Nucleus accumbens (tissue), 56 donors: ENCODE measurements at regions not wholly inside any gene's neighbourhood (a gene's known extent, or its start where the extent isn't known, plus 50 kb on each side); places are given as distances from the start of the nearest gene placed in this dataset.

Experiments
- DNase-seq, 56 donors: peaks; one replicate each; lab custom pipeline; 2025; lab: John Stamatoyannopoulos, UW

DNA sequence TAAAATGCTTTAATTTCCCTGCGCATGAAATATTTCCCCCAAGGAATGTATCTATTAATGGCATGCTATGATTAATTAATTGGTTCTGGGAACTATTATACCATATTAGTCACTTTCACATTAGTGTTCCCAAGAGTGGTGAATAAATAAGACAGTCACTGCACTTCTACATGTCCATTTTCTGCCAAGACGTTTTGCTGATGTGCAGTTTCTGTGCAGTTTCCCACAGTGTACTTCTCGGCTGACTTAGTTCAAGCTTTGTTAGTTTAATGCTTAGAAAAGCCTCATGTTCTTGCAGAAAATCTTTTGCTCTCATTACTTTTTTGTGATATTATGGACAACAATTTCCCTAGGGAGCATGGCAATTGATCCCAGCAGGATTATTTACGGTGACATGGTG, 1014.5 kb downstream of the BRINP3 start:
- no peak for DNase-seq

DNA sequence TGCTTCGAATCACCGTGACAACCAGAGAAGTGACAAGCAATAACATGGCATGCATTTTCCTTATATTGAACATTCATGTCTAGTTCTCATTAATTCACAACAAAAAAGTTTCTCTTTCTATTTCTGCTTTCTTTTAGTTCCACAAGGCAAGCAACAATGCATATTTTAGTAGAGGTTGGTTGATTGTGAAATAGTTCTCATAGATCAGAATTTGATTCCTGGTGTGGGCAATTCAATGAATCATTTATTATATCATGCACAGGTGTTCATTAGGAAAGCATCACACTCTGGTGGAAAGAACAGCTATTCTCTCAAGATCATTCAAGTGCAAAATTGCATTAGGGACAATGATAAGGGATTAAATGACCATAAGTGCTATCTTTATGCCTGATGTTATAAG, 980.9 kb downstream of the BRINP3 start:
- no peak for DNase-seq

DNA sequence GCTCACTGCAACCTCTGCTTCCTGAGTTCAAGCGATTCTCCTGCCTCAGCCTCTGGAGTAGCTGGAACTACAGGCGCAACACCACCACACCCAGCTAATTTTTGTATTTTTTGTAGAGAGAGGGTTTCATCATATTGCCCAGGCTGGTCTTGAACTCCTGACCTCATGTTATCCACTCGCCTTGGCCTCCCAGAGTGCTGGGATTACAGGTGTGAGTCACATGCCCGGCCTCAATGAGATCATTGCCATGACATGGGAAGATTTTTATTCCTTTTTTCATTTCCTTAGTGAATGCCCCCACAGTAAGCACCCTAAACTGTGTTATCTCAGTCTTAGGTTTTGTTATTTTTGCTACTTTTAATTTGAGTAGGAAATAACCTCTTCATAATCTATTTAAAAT, 977.9 kb downstream of the BRINP3 start:
- DNase-seq, result no peak

DNA sequence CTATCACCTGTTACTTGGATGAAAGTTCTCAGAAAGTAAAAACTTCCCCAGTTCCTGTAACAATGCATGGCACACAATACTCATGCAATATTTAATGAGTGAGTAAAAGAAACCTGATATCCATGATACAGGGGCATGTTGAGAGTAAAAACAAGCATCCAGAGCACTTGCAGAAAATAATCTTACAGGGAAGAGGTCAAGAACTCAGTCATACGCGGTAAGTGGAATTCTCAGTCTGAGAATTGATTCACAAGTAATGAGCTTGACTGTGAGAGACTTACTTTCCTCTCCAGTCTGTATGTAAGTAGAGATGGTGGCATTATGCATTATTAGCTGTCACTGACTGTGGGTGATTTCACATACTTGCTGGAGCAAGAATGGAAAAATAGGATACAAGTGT, 976.9 kb downstream of the BRINP3 start:
- DNase-seq, result no peak

DNA sequence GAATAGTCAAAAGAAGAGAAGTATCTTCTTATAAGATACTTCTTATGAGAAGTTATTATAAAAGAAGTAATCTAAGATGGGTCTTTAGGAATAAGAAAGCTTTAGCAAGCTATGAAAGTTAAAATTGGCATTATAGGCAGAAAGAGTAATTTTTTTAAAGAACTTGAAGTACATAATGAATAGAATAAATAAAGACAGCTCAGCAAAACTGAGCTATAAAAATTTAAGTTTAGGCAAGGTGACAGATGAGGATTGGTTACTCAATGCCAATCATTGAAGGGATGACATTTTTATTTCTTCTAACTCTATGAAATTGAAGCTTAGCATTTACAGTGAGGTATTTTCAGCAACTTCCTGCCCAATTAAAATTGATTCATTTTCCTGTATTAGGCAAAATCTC, 966.8 kb downstream of the BRINP3 start:
- no peak for DNase-seq

DNA sequence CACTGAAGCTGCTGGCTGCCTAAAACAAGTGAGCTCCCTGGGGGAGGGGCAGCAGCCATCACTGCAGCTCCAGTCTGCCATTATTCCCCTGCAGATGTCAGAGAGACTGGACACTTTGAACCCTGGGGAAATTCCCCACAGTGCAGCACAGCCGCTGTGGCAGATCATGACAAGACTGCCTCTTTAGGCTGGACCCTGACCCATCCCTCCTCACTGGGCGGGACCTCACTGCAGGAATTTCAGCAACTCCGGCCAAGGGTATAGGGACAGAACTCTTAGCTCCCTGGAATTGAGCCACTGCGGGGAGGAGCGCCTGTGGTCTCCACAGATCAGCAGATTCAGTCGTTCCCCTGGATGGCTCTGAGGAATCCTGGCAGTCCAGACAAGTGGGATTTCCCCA, 964.6 kb downstream of the BRINP3 start:
- DNase-seq, result no peak

DNA sequence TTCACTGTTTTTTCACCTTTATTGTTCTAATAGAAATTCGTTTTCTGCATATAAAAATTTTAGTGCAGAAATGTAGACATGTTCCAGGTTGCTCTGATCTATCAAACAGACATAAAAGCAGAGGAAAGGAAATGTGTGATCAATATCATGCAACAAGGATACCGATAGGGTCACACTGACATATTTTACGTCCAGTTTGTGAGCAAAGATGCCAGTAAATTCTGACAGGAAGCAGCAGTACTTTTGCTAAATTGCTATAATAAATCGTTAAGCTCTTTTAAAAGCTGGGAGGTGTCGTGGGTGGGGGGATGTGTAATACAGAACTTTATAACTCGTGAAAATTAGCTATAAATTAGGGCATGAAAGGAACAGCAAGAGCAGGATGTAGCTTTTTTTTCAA, 955.2 kb downstream of the BRINP3 start:
- DNase-seq, result no peak

DNA sequence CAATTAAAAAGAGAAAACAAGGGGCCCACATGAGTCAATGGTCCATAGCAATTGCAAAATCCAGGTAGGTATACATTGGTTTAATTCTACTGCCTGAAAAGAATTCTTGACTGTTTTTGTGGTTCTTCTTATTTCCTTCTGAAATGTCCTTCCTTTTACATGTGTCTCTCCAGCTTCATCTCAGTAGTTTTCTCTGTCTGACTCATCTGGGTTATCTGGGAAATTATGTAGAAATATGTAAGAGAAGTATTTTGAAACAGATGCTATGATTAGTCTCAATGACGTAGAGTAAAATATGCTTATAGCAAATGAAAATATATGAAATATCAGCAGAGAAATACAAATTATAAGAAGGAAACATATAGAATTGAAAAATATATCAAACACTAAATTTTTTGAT, 953.2 kb downstream of the BRINP3 start:
- no peak for DNase-seq

DNA sequence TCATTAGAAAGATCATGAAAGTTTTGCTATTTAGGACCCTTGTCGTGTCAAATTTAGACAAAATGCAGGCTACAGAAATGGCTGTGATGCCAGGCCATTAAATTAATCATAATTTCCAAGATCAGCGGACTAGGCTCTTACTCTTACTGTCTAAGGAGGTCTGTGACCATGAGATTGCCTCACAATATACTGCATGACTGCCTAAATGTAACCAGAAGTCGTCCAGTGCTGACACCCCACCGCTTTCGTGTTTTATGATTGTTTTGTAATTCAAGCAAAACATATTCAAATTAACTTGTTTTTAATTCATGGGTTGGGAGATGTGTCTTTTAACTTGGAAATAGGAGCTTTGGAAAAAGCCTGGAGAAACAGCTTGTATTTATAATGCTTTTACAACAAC, 947.5 kb downstream of the BRINP3 start:
- no peak for DNase-seq

DNA sequence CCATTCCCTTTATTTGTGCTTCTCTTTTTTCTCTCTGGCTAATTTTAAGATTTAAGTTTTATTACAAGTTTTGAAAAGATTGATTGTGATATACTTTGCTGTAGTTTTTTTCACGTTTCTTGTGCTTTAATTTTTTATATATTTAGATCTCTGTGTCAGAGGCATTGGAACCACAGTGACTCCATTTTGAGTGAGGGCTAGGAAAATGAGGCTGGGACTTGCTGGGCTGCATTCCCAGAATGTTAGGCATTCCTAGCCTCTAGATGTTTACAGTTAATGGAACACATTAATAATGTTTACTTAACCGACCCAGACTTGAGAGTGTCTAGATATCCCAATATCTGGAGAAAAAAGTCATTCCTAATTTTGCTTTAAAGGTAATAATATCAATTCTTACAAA, 939.4 kb downstream of the BRINP3 start:
- no peak for DNase-seq

DNA sequence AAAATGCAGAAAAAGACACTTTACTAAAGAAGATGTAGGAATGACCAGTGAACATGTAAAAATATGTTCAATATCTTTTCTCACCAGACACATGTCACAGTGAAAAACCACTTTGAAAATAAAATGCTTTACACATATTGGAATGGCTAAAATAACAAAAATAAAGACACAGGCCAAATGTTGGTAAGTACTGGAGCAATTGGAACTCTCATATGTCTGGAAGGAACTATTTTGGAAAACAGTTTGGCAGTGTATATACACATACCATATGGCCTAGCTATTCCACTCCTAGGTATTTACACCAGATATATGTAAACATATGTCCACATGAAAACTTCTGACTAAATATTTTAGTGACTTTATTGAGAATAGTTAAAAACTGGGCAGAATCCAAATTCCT, 927.2 kb downstream of the BRINP3 start:
- DNase-seq, result no peak

DNA sequence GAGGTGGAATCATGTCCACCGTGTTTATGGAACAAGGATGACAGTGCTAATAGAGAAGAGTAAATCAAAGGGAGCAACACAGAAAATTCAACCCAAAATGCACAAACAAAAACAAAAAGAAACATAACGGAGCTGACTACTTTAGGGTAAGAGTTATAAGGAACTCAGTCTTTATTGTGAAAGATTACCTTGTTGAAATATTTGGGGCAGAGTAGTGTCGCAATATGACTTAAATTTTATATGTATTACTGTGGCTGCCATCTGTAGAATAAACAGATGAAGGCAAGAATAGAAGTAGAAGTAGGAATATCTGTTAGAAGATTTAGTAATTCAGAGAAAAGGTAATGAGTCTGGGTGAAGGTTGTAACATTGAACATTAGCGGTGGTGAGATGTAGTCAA, 913.9 kb downstream of the BRINP3 start:
- no peak for DNase-seq

DNA sequence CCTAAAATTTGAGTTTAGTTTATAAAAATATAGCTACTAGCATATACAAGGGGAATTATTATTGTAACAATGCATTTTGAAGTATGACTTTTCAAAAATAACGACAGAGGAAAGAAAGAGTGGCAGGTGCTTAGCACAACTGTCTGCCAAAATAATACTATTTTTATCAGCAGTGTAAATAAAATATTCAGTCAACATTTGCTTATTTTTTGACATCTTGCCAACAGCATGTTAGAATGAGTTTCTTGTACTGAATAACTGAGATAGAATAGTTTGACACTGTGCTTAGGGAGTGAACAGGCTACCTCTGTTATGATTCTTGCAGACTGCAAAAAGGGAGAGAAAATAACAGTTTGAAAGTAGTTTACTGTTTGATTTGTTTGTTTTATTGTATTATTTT, 909.8 kb downstream of the BRINP3 start:
- no peak for DNase-seq

DNA sequence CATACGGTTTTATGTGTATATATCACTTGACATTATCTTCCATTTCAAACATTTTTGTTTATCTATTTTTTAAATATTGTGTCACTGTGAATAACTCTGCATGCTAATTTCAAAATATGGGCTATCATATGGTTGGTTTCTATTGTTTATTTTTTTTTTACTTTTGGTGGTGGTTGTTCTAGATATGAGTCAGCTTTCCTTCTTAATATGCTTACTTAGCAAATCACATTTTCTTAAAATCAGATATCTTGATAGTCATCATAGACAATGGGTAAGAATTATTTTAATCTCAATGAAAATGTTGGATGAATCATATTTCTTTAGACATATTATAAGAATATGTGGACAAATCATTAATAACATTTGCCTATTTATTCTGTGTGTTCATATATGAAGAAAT, 881.5 kb downstream of the BRINP3 start:
- DNase-seq, result no peak

DNA sequence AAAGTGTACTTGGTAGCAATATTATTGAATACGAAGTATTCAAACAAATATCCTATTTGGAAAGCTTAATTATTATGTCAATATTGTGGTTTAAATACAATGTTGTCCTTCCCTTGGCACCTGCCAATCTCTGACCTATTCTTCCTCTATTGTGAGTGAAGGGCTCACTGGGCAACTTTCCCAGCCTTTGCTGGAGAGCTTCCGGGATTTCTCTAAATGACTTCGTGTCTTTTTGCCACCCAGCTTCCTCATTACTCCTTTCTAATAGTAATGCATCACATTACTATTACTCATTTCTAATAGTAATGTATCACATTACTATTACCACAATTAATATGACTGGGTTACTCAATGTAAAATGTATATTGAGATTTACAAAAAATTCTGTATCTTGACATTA, 880.6 kb downstream of the BRINP3 start:
- no peak for DNase-seq

DNA sequence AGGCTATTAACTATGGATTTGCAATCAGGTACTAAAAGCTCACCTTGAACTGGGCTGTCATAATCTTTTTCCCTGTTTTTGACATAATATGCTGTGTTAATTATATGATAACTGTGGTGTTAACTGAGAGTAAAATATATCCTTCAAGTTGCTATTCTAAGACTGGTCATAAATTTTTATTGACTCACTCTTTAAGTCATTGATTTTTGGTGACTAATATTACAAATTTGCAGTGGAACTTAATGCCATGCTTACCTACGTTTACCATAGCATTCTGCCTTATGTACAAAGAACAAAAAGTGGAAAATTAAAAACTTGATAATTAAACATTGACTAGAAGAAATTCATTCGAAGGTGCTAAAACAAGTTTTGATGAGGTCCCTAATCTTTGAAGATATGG, 872.4 kb downstream of the BRINP3 start:
- no peak for DNase-seq

DNA sequence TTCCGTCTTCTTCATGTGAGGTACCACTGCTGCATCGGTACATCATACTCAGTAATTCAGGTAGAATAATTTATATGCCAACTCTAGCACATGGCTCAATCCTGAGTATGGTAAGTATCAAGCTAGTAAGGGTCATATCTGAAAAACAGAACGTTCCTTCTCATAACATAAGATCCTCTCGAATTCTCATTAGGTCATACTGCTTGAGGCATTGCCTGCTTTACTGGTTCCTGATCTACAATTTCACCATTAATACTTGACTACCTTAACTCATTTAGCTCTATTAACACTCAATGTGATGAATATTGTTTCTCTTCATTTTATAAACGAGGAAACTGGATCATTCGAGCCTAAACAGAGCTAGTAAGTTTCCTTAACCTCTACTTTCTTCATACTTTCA, 871.6 kb downstream of the BRINP3 start:
- no peak for DNase-seq

DNA sequence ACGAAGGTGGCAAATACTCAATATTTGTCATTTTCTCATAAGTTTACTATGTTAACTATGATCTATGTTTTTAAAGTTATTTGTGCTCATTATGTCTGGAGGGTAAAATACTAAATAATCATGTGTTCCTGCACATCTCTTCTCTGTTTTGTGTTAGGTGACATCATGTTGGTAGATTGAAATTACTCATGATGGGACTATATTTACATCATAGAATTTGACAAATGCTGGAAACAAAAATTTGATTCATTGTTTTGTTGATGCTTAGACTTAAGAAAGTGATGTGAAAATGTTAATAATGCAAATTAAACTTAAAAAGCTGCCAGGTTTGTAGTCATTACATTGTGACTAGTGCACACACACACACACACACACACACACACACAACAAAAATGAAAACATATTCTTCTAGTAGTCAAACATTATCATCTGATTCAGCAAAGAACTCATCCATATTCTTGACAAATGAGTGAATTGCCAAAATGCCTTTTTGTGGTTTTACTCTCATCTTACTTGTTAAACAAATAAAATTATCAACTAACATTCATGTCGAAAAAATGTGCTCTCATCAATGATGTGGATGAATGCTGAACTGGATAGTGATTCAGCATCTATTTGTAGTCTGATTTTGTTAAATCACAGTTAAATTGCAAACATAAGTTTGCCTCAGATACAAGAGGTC, 870.7 kb downstream of the BRINP3 start:
- no peak for DNase-seq

DNA sequence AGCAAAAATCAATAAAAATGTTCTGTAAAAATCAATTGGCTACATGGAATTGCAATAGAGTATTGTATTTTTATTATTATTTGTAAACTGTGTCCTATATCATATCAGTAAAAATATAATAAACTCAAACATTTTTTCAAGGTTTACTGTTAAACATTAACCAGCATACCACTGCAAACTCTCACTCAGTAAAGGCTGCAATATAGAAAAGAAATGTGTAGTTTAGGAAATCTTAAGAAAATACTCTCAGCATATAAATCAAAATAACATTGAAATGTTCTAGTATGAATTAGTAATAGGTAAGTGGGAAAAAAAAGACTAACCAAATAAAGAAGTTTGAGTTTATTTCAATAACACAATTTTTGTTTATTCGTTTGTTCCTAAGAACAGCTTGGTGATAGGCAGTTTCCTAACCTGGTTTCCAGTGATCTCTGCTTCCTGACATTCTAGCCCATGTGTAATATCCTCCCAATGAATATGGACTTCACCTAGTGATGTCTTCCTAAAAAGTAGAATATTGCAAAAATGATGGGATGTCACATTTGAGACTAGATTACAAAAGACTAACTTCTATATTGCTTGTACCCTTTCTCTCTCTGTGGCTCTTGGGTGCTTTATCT, 870.1 kb downstream of the BRINP3 start:
- no peak for DNase-seq

DNA sequence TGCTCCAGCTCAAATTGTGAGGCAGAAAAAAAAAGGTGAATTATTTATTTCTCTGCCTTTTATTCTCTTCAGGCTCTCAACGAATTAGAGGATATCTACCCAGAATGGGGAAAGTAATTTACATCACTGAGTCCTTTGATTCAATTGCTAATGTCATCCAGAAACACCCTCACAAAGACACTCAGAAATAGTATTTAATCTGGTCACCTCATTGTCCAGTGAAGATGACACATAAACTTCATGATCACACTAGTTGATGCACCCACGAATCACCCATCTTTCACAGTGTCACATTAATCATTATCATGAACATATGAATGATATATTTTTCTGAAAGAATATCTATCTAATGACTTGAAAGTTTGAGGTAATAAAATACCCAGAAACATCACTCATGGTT, 868.5 kb downstream of the BRINP3 start:
- DNase-seq, result no peak

DNA sequence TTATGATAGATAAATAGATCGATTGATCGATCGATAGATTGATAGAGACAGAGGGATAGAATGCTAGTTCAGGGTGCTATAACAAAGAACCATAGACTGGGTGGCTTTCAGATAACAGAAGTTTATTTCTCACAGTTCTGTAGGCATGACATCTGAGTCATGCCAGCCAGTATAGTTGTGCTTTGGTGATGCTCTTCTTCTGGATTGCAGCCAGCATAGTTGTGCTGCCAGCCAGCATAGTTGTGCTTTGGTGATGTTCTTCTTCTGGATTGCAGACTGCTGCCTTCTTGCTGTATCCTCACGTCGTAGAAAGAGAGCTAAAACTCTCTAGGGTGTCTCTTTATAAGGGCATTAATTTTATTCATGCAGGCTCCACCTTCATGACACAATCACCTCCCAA, 860.8 kb downstream of the BRINP3 start:
- no peak for DNase-seq

DNA sequence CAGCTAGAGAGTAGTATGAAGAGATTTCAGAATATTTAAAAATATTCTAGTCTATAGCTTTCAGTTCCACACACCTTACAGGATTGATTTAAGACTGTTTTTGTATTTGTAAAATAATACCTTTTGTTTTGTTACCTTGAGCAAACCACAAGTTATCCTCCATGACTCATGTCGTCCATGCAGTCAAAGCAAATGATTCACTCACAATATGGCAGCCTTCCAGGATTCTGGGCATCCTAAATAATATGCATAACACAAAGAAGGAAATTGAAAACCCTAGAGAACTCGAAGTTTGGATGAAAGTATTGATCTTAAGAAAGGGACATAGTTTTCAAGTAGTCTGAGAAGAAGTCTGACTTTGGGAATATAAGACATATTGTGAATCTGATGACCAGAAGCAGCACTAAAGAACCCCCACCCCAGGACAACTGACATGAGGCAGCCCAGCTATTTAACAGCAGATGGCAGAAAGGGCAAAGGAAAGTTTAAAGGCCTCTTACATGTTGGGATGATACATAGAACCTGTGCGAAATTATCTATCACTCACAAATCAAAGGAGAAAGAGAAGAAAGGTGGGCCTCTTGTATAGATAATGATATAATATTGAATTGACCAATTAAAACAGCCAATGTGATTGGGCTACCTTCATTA, 857.9 kb downstream of the BRINP3 start:
- DNase-seq, result no peak
